CD4-positive, alpha-beta T cell (primary cell): ENCODE measurements at regions not wholly inside any gene's neighbourhood (a gene's known extent, or its start where the extent isn't known, plus 50 kb on each side); places are given as distances from the start of the nearest gene placed in this dataset.

Source experiments
- ATAC-seq: fragments of 200-7000 bp; cut with Tn5 transposase; one replicate; pipeline ENCODE4 v1.10.0; 2022; ENCODE audit warnings: mild to moderate bottlenecking; ENCODE audit not compliant: poor library complexity
- CTCF ChIA-PET: fragments of 350-600 bp; sonication (Branson Sonifier 250); formaldehyde crosslinking; loops from one replicate; lab custom pipeline; 2021; ENCODE audit warnings: antibody characterized with exemption, inconsistent platforms; lab: Charles Lee
- POLR2A ChIA-PET: fragments of 350-600 bp; sonication (Branson Sonifier 250); formaldehyde crosslinking; loops from one replicate; lab custom pipeline; 2021; ENCODE audit warnings: antibody characterized with exemption, inconsistent platforms; lab: Charles Lee
- DNase-seq, 14 experiments: peaks; one replicate each; pipeline ENCODE4 v3.0.0-alpha.2; 2013 to 2020; ENCODE audit warnings: mixed read lengths in 2 of 14
- H3K27ac ChIP-seq, 2 donors: one replicate each; pipeline versions ENCODE4 v1.5.1 to v1.7.0; 2013; ENCODE audit warnings: low read length in 2 of 2, low read depth in 1 of 2, mild to moderate bottlenecking in 1 of 2
- H3K27me3 ChIP-seq, 2 experiments: 1 replicate in 1 of 2; 2 replicates in 1 of 2; pipeline versions ENCODE4 v1.6.1 to v1.7.0; 2013; ENCODE audit warnings: low read length in 2 of 2, control low read depth in 1 of 2, mild to moderate bottlenecking in 1 of 2, moderate library complexity in 1 of 2; ENCODE audit not compliant: insufficient read depth in 2 of 2, control insufficient read depth in 1 of 2
- H3K36me3 ChIP-seq: one replicate; pipeline ENCODE4 v1.6.1; 2013; ENCODE audit warnings: low read length, control low read depth; ENCODE audit not compliant: insufficient read depth
- H3K4me1 ChIP-seq: one replicate; pipeline ENCODE4 v1.6.1; 2013; ENCODE audit warnings: low read length, control low read depth; ENCODE audit not compliant: insufficient read depth
- H3K4me3 ChIP-seq: one replicate; pipeline ENCODE4 v1.5.1; 2013; ENCODE audit warnings: mild to moderate bottlenecking, low read length, moderate library complexity
- H3K9me3 ChIP-seq, 2 experiments: 1 replicate in 1 of 2; 2 replicates in 1 of 2; pipeline versions ENCODE4 v1.6.1 to v1.7.0; 2013; ENCODE audit warnings: low read length in 2 of 2, mild to moderate bottlenecking in 2 of 2, control low read depth in 1 of 2, moderate library complexity in 1 of 2; ENCODE audit not compliant: control insufficient read depth in 1 of 2, insufficient read depth in 1 of 2
- H3K27ac Mint-ChIP-seq: one replicate; pipeline ENCODE4 v1.8.0; 2020; ENCODE audit warnings: mixed read lengths
- H3K27me3 Mint-ChIP-seq: one replicate; pipeline ENCODE4 v1.8.0; 2021; ENCODE audit warnings: mixed read lengths
- H3K36me3 Mint-ChIP-seq: one replicate; pipeline ENCODE4 v1.8.0; 2021; ENCODE audit warnings: low read depth, mixed read lengths
- H3K4me1 Mint-ChIP-seq: one replicate; pipeline ENCODE4 v1.8.0; 2021; ENCODE audit warnings: low read depth, mixed read lengths
- H3K4me3 Mint-ChIP-seq: one replicate; pipeline ENCODE4 v1.8.0; 2020; ENCODE audit warnings: mild to moderate bottlenecking, mixed read lengths
- H3K9me3 Mint-ChIP-seq: one replicate; pipeline ENCODE4 v1.8.0; 2020; ENCODE audit warnings: mixed read lengths
- intact Hi-C, 2 experiments: fragments of 100-400 bp; cut with DNase I in 1 of 2; cut with micrococcal nuclease in 1 of 2; formaldehyde crosslinking; loops; one replicate each; pipeline versions ENCODE4 v1.15.1 to v1.9.0; 2023 to 2025; cut with DNase I, micrococcal nuclease
- TF ChIP-seq, protein P1 (sequence below): fragments of 200-600 bp; IDR thresholded peaks from one replicate; pipeline ENCODE4 v1.8.0; 2022; ENCODE audit warnings: antibody characterized with exemption, mild to moderate bottlenecking

DNA sequence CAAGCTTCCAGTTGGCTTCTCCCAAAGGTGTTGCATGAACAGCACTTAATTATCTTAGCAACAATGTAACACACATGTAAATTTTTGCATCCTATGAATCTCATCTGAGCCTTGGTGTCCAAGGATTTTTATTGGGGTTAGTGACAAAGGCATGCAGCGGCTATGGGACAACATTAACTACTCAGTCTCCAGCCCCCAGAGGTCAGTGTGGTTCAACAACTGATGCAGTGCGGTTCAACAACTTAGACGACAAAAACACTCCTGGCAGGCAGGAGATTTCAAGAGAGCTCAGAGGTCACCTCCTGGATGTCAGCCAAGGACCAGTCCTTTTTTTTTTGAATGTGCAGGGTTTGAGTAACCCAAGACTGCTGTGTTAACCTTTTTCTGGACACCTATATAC is 77.5 kb upstream of the HMCN1 start:
- Mint-ChIP-seq H3K4me1 (no peaks in the 10 kb centered on the region), H3K9me3 (no peaks in the 10 kb centered on the region), H3K27ac (no peak overlapping the region), H3K4me3 (no peak overlapping the region), H3K27me3 (no peaks in the 10 kb centered on the region), H3K36me3 (no peaks in the 10 kb centered on the region)
- ChIA-PET CTCF (no interaction called here), POLR2A (no interaction called here)
- no peaks in the 10 kb centered on the region for H3K27me3 ChIP-seq
- H3K4me3 ChIP-seq, result no peak overlapping the region
- no peak overlapping the region for H3K27ac ChIP-seq
- TF ChIP-seq, protein P1, sequence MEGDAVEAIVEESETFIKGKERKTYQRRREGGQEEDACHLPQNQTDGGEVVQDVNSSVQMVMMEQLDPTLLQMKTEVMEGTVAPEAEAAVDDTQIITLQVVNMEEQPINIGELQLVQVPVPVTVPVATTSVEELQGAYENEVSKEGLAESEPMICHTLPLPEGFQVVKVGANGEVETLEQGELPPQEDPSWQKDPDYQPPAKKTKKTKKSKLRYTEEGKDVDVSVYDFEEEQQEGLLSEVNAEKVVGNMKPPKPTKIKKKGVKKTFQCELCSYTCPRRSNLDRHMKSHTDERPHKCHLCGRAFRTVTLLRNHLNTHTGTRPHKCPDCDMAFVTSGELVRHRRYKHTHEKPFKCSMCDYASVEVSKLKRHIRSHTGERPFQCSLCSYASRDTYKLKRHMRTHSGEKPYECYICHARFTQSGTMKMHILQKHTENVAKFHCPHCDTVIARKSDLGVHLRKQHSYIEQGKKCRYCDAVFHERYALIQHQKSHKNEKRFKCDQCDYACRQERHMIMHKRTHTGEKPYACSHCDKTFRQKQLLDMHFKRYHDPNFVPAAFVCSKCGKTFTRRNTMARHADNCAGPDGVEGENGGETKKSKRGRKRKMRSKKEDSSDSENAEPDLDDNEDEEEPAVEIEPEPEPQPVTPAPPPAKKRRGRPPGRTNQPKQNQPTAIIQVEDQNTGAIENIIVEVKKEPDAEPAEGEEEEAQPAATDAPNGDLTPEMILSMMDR, result no peak
- ATAC-seq (no peak), DNase-seq (no peak)
- H3K36me3 ChIP-seq, result no peaks in the 10 kb centered on the region
- intact Hi-C loops, result no loop called here
- H3K4me1 ChIP-seq, result no peaks in the 10 kb centered on the region
- H3K9me3 ChIP-seq, result peaks cover 0 to 6% of the 10 kb centered on the region in 2 experiments

DNA sequence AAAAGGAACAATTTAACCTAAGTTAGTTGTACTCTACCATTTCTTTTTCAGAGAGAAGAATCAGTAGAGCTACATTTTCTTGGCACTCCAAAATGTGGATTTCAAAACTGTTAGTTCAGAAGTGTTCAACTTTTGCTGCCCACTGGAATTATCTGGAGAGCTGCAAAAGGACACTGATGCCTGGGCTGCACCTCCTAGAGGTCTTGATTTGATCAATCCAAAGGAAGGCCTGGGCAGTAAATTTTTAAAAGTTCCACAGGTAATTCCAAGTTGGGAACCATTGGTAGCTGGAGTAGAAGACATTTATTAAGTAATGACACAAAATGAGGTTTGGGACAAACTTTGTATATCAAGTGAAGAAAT is 79.3 kb upstream of the HMCN1 start:
- Histone ChIP-seq H3K4me1 (no peaks in the 10 kb centered on the region), H3K27ac (no peak overlapping the region), H3K36me3 (no peaks in the 10 kb centered on the region), H3K9me3 (peaks cover 0 to 6% of the 10 kb centered on the region in 2 experiments), H3K4me3 (no peak overlapping the region), H3K27me3 (no peaks in the 10 kb centered on the region)
- Mint-ChIP-seq H3K27me3 (no peaks in the 10 kb centered on the region), H3K4me3 (no peak overlapping the region), H3K4me1 (peaks cover 5% of the 10 kb centered on the region), H3K9me3 (no peaks in the 10 kb centered on the region), H3K27ac (no peak overlapping the region), H3K36me3 (no peaks in the 10 kb centered on the region)
- POLR2A ChIA-PET, result no interaction called here
- DNase-seq (no peak), ATAC-seq (no peak)
- CTCF ChIA-PET, result no interaction called here
- TF ChIP-seq, protein P1, result no peak
- intact Hi-C loops, result no loop called here

DNA sequence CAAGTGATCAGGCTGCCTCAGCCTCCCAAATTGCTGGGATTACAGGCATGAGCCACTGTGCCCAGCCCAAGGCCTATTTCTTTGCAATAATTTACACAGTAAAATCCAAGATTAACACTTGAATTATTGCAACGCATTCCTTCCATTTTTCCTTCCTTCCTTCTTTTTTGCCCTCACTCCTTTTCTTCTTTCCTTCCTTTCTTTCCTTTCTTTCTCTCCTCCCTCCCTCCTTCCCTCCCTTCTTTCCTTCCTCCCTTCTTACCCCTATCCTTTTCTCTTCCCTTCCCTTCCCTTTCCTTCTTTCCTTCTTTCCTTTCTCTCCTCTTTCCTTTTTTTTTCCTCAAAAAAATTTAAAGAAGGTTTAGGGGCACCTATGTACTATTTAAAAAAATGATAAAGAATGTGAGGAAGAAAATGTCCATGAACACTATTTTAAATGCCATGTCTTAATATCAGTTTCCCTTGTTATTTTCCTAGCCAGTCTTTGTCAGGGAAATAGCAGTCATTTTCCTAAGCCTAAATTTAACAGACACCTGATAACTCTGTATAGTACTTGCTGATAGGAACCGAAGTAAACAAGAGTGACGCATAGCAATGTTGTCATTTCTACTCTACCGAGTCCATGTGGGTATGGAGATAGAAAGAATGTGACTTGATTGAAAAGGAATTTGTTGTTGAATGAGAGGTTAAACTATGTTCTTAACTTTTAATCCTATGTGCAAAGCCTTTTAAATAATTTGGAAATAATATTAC is 79.8 kb upstream of the HMCN1 start:
- Histone ChIP-seq H3K36me3 (no peaks in the 10 kb centered on the region), H3K27ac (no peak overlapping the region), H3K9me3 (peaks cover under 1 to 6% of the 10 kb centered on the region in 2 experiments), H3K4me1 (no peaks in the 10 kb centered on the region), H3K27me3 (no peaks in the 10 kb centered on the region), H3K4me3 (no peak overlapping the region)
- CTCF ChIA-PET, result no interaction called here
- no peaks in the 10 kb centered on the region for H3K27me3 Mint-ChIP-seq
- no peak for DNase-seq
- POLR2A ChIA-PET, result no interaction called here
- no peaks in the 10 kb centered on the region for H3K9me3 Mint-ChIP-seq
- no peak overlapping the region for H3K27ac Mint-ChIP-seq
- peaks cover 5% of the 10 kb centered on the region for H3K4me1 Mint-ChIP-seq
- no peaks in the 10 kb centered on the region for H3K36me3 Mint-ChIP-seq
- intact Hi-C loops, result no loop called here
- H3K4me3 Mint-ChIP-seq, result no peak overlapping the region
- no peak for ATAC-seq
- TF ChIP-seq, protein P1, result no peak
